KG1 (cell line): ENCODE measurements at regions not wholly inside any gene's neighbourhood (a gene's known extent, or its start where the extent isn't known, plus 50 kb on each side); places are given as distances from the start of the nearest gene placed in this dataset.
"Not testable (repeated sequence)": the region's sequence is repeated elsewhere in the genome, so short reads cannot be mapped to it uniquely, and the experiment has no call there.

Source experiments
- DNase-seq: peaks from one replicate; lab custom pipeline; 2025; lab: John Stamatoyannopoulos, UW

- DNase-seq = not testable (repeated sequence)
These were observed 75.1 kb downstream of the KBTBD2 start for GRCh38 chr7:32816409-32816948.

- DNase-seq = not testable (repeated sequence)
These were observed 76.8 kb downstream of the KBTBD2 start for GRCh38 chr7:32814779-32815178.

GRCh38 chr7:32809871-32810270 lies 81.7 kb downstream of the KBTBD2 start:
- DNase-seq = no peak

GRCh38 chr7:32809347-32809746 lies 82.2 kb downstream of the KBTBD2 start:
- DNase-seq = no peak

GRCh38 chr7:32803406-32804141 lies 88.0 kb downstream of the KBTBD2 start:
- no peak for DNase-seq

GRCh38 chr7:32802305-32802910 lies 89.2 kb downstream of the KBTBD2 start:
- DNase-seq = no peak

GRCh38 chr7:32793053-32793452 lies 98.5 kb downstream of the KBTBD2 start:
- not testable (repeated sequence) for DNase-seq

- DNase-seq = not testable (repeated sequence)
These were observed 100.7 kb downstream of the KBTBD2 start for GRCh38 chr7:32790766-32791430.

GRCh38 chr7:32789266-32789665 lies 102.3 kb downstream of the KBTBD2 start:
- not testable (repeated sequence) for DNase-seq

GRCh38 chr7:32788174-32788573 lies 103.4 kb downstream of the KBTBD2 start:
- DNase-seq = not testable (repeated sequence)

GRCh38 chr7:32785365-32785944 lies 106.1 kb downstream of the KBTBD2 start:
- not testable (repeated sequence) for DNase-seq

- not testable (repeated sequence) for DNase-seq
These were observed 111.7 kb downstream of the KBTBD2 start for GRCh38 chr7:32779895-32780294.

- DNase-seq = no peak
These were observed 112.4 kb downstream of the KBTBD2 start for GRCh38 chr7:32779167-32779566.

GRCh38 chr7:32777041-32777666 lies 114.4 kb downstream of the KBTBD2 start:
- not testable (repeated sequence) for DNase-seq

GRCh38 chr7:32776318-32776717 lies 115.2 kb downstream of the KBTBD2 start:
- not testable (repeated sequence) for DNase-seq

- DNase-seq = not testable (repeated sequence)
These were observed 115.8 kb downstream of the KBTBD2 start for GRCh38 chr7:32775809-32776208.

- DNase-seq = no peak
These were observed 117.0 kb downstream of the KBTBD2 start for GRCh38 chr7:32774541-32774951.

- not testable (repeated sequence) for DNase-seq
These were observed 122.6 kb downstream of the KBTBD2 start for GRCh38 chr7:32768866-32769510.

GRCh38 chr7:32768338-32768737 lies 123.2 kb downstream of the KBTBD2 start:
- DNase-seq = not testable (repeated sequence)

GRCh38 chr7:32765649-32766251 lies 125.8 kb downstream of the KBTBD2 start:
- DNase-seq = not testable (repeated sequence)

GRCh38 chr7:32765185-32765584 lies 126.4 kb downstream of the KBTBD2 start:
- DNase-seq = no peak
